ENCODE measurements at regions not wholly inside any gene's neighbourhood (a gene's known extent, or its start where the extent isn't known, plus 50 kb on each side); places are given as distances from the start of the nearest gene placed in this dataset.

DNA sequence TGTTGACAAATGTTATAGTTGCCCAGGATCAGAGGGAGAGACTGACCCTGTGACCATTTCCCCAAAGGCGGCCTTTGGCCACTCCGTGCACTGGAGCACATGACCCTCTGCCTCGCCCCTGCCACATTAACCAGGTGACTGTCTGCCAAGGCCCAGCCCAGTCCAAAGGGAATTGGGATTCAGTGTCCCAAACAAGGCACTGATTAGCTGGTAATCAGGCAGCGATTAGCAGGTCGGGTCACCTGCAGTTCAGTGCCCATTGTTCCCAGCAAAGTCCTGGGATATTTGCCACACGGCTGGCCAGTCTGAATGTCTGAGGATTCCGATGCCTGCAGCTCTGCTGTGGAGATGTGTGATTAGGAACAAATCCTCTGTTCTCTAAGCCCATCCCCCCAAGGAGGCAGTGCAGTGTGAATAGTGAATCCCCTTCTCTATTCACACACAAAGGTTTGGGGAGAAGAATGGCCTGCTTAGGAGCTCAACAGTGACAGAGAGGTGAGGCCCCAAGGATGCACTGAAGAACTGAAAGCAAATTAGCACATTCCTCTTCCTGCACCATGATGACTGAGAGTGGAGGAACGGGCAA, 123.1 kb upstream of the MAF start:
- no peak for DNase-seq

DNA sequence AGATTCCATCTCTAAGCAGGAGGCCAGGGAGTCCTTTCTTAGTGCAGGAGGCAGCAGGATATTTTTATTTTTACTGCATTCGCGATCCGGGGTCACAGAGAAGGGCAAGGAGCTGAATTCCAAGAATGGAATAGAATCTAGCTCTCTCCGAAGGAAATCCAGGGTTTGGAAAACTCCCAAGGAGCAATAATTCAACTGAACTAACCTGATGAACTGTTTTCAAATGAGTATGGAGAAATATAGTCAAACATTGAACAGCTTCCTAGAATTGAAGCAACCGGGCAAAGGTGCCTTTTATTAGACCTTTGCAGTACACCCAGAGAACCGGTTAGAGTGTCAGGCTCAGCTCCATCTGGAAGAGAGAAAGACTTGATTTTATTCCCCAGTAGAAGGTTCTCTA, 120.7 kb upstream of the MAF start:
- no peak for DNase-seq

DNA sequence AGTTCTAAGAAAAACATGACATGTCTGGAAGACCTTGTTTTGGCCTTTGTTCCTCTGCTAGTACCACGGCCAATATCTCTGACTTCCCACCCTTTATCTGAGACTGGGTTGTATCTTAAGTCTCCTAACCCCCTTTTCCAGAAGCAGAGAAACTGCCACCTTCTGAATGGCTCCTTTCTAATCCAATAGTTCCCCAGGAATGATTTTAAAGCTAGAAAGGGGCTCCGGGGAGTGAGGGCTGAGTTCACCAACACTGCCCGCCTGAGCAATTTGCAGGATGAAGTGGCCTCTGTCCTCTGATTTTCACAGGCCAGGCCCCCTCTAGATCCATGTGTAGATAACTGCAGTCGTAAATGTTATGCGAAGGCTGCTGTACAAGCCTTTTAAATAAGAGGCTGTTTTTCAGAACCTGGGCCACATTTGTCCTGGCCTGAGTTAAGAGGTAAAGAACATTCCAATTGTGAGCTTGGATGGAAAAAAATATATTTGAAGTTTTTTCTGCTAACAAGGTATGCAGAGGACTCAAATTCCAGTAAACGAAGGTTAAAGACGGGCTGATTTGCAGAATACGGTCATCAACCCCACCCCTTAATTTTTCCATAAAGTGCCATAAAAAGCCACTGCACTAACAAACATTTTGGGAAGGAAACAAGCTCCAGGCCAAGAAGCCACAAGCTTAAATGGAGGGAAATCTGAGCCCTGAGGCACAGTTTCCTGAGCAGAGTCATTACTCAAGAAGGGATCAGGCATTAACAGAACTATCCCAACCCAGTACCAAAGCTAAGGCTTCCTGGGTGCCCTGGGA, 117.0 kb upstream of the MAF start:
- DNase-seq: no peak

DNA sequence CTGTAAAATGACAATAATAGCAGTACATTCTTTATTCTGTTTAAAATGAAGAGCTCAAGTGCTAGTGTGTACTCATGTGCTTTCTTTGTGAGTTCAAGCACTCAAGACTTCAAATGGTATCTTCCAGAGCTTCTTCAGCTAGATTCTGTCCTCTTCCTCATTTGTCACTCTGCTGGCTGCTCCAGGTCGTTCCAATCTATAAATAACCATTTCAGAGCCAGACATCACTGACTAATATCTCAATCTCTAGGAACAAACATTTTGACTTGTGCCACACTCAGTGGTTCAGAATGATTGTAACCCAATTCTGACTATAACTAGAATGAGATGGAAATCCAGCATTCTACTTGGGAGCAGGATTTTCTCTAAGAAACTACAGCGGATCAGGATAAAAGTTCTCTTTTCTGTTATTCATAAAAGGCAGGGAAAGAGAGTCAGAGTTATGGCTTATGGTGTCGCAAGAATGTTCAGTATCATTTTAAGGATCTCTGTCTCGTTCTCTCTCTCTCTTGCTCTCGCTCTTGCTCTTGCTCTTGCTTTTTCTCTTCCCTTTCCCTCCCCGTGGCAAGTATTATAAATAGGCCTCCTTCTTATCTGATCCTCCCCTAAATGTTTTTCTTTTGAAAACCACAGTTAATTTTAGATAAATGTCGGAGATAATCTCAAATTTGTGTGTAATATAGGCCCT, 116.3 kb upstream of the MAF start:
- DNase-seq: no peak

DNA sequence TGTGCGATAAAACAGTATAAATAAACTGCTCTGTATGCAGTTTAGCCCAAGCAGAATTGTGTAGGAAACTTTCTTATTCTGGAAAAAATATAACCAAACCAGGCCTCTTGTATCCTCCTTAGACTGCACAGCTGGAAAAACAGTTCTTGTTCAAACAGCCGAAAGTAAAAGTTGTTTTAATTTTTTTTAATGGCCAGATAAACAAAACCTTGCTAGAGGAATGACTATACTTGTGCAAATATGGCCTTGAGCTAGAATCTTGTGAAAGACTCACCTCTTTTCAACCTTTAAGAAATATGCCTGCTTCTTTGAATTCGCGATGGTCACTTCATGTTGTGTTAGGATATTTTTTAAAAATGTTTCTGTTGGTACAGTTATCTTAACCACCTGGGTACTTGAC, 114.5 kb upstream of the MAF start:
- no peak for DNase-seq

DNA sequence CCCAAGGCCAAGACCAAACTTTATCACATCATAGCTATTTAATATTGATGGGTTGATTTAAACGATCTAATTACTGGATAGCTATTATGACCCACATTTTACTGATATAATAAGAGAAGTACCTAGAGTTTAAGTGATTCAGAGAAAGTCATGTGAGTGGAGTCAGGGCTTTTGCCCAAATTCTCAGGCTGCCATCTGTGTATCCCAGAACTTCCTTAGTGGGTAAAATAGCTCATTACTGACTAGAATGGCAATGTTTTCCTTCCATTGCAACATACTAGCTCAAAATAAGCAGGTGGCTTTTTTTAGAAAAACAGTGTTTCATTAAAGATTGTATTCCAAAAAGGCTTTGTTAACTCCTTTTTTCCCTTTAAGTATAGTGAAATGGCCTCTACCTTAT, 113.9 kb upstream of the MAF start:
- no peak for DNase-seq

GRCh38 chr16:79713609-79714309, 113.2 kb upstream of the MAF start:
- DNase-seq: no peak

- no peak for DNase-seq
Measured at GRCh38 chr16:79712276-79712675, 111.7 kb upstream of the MAF start.

DNA sequence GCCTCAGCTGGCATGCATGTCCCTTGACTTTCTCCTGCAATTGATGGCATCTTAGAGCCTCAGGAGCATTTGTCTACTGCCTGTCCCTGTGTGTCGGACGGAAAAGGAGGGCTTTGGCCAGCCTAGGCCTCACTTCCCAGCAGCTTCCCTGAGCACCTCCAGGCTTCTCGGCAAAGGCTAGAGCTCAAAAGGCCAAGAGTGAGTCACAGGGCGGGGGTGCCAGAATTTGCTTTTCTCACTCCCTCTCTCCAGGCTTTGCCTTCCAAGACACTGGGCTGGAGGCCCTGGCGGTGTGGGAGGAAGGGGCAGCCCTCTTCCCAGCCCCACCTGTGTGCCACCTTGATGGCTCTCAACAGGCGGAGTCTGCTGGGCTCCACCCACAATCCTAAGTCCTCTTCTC, 107.3 kb upstream of the MAF start:
- no peak for DNase-seq

GRCh38 chr16:79703066-79703465, 102.5 kb upstream of the MAF start:
- DNase-seq: no peak

DNA sequence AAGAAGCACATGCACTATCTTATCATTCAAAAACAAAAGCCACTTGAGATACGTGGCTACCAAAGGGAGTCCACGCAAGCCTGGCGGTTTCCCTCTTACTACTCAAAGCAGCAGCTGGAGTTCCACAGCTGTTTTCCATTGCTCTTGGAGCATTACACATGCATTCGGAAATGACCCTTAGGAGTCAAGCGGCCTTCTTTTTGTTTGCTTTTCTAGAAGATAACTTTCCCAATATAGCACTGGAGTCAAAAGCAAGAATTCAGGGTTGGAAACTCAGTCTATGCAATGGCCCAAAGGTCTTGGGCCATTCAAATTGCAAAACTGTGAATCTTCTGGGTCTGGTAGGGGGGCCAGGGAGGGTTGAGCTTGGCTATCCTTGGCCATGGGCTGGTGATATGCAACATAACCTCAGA, 97.8 kb upstream of the MAF start:
- no peak for DNase-seq

- DNase-seq: no peak
Measured at GRCh38 chr16:79697562-79698112, 97.1 kb upstream of the MAF start.

GRCh38 chr16:79691007-79691406, 90.5 kb upstream of the MAF start:
- no peak for DNase-seq

GRCh38 chr16:79690159-79690558, 89.6 kb upstream of the MAF start:
- DNase-seq: no peak

- no peak for DNase-seq
Measured at GRCh38 chr16:79687249-79688130, 87.0 kb upstream of the MAF start.

DNA sequence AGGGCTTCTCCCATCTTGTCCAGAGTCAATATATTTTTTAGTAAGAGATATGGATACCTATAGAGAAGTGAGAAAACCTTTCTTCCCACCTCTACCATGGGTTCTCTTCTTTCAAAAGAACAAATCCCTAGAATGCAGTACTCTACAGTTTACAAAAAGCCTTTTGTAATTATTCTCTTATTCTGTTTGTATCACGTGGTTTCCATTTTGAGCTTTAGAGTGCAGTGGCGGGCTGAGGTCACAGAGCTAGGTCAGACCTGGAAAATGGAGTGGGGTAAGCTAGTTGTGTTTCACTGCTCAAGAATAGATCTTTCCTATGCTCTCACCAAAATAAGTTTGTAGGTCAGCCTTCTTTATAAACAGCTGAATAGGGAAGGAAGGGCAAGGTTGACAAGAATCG, 85.3 kb upstream of the MAF start:
- DNase-seq: no peak

- DNase-seq: no peak
Measured at GRCh38 chr16:79679334-79679733, 78.8 kb upstream of the MAF start.

DNA sequence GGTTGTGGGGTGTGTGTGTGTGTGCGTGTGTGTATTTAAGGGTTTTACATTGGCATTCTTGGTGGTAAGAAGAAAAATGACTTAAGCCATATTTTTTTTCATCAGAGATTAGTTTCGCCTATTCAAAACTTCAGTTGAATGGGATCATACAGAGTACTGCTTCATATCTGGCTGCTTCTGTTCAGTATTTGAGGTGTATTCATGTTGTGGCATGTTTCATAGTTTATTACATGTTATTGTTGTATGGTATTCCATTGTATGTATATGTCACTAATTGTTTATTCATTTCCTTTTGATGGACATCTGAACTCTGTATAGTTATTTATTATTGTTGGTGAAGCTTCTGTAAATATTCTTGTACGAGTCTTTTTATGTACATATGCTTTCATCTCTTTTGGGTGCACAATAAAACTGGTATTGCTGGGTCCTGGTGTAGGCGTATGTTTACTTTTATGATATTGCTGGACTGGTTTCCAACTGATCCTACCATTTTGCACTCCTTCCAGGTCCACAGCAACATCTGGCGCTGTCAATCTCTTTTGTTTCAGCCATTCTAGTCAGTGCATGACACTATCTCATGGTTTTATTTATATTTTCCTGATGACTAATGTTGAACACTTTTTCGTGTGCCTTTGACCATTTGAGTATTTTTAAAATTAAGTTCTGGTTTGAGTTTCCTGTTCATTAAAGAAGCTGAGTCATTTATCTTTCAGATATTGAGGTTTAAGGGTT, 77.4 kb upstream of the MAF start:
- no peak for DNase-seq

- DNase-seq: no peak
Measured at GRCh38 chr16:79673635-79674034, 73.1 kb upstream of the MAF start.

- no peak for DNase-seq
Measured at GRCh38 chr16:79672524-79672923, 72.0 kb upstream of the MAF start.

GRCh38 chr16:79668502-79668901, 68.0 kb upstream of the MAF start:
- DNase-seq: no peak

- no peak for DNase-seq
Measured at GRCh38 chr16:79665970-79666369, 65.4 kb upstream of the MAF start.

All from activated T-cell treated with anti-CD3 and anti-CD28 coated beads for 4 hours (primary cell).